ENCODE measurements at regions not wholly inside any gene's neighbourhood (a gene's known extent, or its start where the extent isn't known, plus 50 kb on each side); places are given as distances from the start of the nearest gene placed in this dataset.
"Not testable (repeated sequence)": the region's sequence is repeated elsewhere in the genome, so short reads cannot be mapped to it uniquely, and the experiment has no call there.

DNA sequence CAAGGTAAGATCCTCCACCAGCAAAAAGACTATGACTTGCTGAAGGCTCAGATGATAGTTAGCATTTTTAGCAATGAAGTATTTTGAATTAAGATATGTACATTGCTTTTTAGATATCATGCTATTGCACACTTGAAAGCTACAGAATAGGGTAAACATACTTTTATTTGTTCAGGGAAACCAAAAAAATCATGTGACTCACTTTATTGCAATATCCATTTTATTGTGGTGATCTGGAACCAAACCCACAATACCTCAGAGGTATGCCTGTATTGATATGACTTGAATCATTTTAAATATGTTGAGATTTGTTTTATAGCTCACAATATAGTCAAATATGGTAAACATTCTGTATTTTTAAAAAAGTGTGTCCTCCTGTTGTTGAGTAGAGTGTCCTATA is 96.1 kb downstream of the DIO3 start:
- H3K27ac Mint-ChIP-seq: no peak overlapping the region
- H3K4me3 Mint-ChIP-seq: no peak overlapping the region
- peaks cover 80% of the 10 kb centered on the region for H3K27me3 Mint-ChIP-seq
- H3K4me1 Mint-ChIP-seq: no peaks in the 10 kb centered on the region
- DNase-seq: no peak
- CTCF ChIA-PET: no interaction called here
- ATAC-seq: no peak
- H3K9me3 Mint-ChIP-seq (ENCODE audit: low read depth): no peaks in the 10 kb centered on the region
- no peaks in the 10 kb centered on the region for H3K36me3 Mint-ChIP-seq

DNA sequence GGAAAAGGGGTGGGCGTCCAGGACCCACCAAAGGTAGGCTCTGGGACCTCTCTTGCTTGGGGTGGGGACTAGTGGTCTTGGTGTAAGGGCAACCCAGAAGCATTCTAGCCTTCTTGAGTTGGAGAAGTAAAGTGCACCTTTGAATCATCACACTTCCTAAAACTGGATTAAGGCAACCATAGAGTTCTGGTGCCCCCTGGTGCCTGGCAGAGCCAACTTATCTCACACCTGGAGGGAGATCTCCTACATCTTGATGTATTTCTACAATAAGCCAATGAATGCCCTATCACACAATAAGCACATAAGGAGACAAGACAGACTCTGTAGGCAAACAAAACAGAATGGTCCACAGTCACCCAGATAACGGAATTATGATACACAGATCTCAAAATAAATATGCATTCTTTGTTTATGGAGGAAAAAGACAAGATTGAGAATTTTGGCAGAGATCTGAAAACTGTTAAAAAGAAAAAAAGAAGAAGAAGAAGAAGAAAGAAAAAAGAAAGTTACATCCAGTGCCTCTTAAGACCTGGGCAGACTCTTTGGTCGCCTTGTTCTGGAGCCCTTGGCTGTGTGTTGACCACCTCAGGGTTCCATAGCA is 95.9 kb upstream of the PPP2R5C start:
- ATAC-seq: peak; percentile 39
- Mint-ChIP-seq H3K9me3 (ENCODE audit: low read depth) (peaks cover 10% of the 10 kb centered on the region), H3K4me3 (no peak overlapping the region), H3K27ac (no peak overlapping the region), H3K4me1 (no peaks in the 10 kb centered on the region), H3K27me3 (peaks cover 56% of the 10 kb centered on the region), H3K36me3 (peaks cover 7% of the 10 kb centered on the region)
- CTCF ChIA-PET: no interaction called here
- peak; percentile 63 for DNase-seq

DNA sequence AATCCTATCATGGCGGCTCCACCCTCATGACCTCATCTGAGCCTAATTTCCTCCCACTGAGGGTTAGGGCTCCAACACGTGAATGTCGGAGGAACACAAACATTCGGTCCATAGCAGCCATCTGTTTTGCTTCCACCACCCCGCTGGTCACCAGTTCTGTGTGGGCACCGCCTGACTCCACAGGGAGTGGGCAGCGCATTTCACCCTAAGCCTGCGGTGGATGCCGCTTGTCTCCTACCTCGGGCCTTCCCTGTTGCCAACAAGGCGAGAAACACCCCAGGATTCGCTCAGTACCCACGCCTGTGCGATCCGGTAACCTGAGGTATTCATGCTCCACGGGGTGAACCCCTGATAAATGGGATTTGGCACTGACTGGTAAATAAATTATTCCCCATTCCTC is 95.2 kb upstream of the PPP2R5C start:
- H3K4me3 Mint-ChIP-seq: no peak overlapping the region
- H3K27ac Mint-ChIP-seq: no peak overlapping the region
- no peaks in the 10 kb centered on the region for H3K4me1 Mint-ChIP-seq
- DNase-seq (no peak), ATAC-seq (no peak)
- H3K9me3 Mint-ChIP-seq (ENCODE audit: low read depth): peaks cover 13% of the 10 kb centered on the region
- peaks cover 54% of the 10 kb centered on the region for H3K27me3 Mint-ChIP-seq
- peaks cover 7% of the 10 kb centered on the region for H3K36me3 Mint-ChIP-seq
- CTCF ChIA-PET: no interaction called here

DNA sequence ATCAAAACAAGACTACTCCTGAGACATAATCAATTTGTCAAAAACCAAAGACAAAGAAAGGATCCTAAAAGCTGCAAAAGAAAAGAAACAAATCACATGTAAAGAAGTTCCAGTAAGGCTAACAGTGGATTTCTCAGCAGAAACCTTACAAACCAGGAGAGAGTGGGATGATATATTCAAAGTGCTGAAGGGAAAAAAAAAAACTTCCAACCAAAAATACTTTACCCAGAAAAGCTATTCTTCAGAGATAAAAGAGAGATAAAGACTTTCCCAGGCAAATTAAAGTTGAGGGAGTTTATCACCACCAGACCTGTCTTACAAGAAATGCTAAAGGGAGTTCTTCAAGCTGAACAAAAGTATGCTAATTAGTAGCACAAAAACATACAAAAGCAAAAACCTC is 91.9 kb upstream of the PPP2R5C start:
- DNase-seq (no peak), ATAC-seq (no peak)
- H3K9me3 Mint-ChIP-seq (ENCODE audit: low read depth): peaks cover 13% of the 10 kb centered on the region
- H3K4me3 Mint-ChIP-seq: no peak overlapping the region
- no peak overlapping the region for H3K27ac Mint-ChIP-seq
- H3K27me3 Mint-ChIP-seq: peaks cover 50% of the 10 kb centered on the region
- CTCF ChIA-PET: interaction anchor here (1.4 kb wide), 1 partner anchor 8 kb away, joined by 3 read pairs; no protein-coding TSS in a partner anchor
- H3K36me3 Mint-ChIP-seq: peaks cover 7% of the 10 kb centered on the region
- no peaks in the 10 kb centered on the region for H3K4me1 Mint-ChIP-seq

DNA sequence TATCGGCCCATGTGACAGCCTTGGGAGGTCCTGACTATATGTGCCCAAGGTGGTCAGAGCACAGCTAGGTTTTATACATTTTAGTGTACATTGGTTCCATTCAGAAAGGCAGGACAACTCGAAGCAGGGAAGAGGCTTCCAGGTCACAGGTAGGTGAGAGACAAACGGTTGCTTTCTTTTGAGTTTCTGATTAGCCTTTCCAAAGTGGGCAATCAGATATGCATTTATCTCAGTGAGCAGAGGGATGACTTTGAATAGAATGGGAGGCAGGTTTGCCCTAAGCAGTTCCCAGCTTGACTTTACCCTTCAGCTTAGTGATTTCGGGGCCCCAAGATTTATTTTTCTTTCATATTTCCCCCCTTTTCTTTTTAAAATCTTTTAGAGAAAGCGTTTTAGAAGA is 87.6 kb upstream of the PPP2R5C start:
- ATAC-seq (no peak), DNase-seq (no peak)
- peaks cover 13% of the 10 kb centered on the region for H3K9me3 Mint-ChIP-seq (ENCODE audit: low read depth)
- H3K4me3 Mint-ChIP-seq: no peak overlapping the region
- H3K27ac Mint-ChIP-seq: no peak overlapping the region
- CTCF ChIA-PET: no interaction called here
- H3K36me3 Mint-ChIP-seq: peaks cover 7% of the 10 kb centered on the region
- H3K27me3 Mint-ChIP-seq: peaks cover 41% of the 10 kb centered on the region
- no peaks in the 10 kb centered on the region for H3K4me1 Mint-ChIP-seq

DNA sequence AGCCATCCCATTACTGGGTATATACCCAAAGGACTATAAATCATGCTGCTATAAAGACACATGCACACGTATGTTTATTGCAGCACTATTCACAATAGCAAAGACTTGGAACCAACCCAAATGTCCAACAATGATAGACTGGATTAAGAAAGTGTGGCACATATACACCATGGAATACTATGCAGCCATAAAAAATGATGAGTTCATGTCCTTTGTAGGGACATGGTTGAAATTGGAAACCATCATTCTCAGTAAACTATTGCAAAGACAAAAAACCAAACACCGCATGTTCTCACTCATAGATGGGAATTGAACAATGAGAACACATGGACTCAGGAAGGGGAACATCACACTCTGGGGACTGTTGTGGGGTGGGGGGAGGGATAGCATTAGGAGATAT is 85.7 kb upstream of the PPP2R5C start:
- H3K36me3 Mint-ChIP-seq; H3K4me1 Mint-ChIP-seq; H3K4me3 Mint-ChIP-seq; H3K27ac Mint-ChIP-seq; DNase-seq; ATAC-seq; H3K9me3 Mint-ChIP-seq (ENCODE audit: low read depth); CTCF ChIA-PET: not testable (repeated sequence)
- H3K27me3 Mint-ChIP-seq: peaks cover 29% of the 10 kb centered on the region

DNA sequence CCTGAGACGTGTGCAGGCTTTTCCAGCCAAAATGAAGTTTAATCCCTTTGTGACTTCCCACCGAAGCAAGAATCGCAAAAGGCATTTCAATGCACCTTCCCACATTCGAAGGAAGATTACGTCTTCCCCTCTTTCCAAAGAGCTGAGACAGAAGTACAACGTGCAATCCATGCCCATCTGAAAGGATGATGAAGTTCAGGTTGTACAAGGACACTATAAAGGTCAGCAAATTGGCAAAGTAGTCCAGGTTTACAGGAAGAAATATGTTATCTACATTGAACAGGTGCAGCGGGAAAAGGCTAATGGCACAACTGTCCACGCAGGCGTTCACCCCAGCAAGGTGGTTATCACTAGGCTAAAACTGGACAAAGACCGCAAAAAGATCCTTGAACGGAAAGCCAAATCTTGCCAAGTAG is 83.6 kb upstream of the PPP2R5C start:
- H3K27me3 Mint-ChIP-seq: peaks cover 17% of the 10 kb centered on the region
- not testable (repeated sequence) for H3K36me3 Mint-ChIP-seq; H3K4me3 Mint-ChIP-seq; H3K27ac Mint-ChIP-seq; H3K9me3 Mint-ChIP-seq (ENCODE audit: low read depth); H3K4me1 Mint-ChIP-seq; ATAC-seq; DNase-seq
- CTCF ChIA-PET: interaction anchor here (0.9 kb wide), 1 partner anchor 9 kb away, joined by 3 read pairs; no protein-coding TSS in a partner anchor

DNA sequence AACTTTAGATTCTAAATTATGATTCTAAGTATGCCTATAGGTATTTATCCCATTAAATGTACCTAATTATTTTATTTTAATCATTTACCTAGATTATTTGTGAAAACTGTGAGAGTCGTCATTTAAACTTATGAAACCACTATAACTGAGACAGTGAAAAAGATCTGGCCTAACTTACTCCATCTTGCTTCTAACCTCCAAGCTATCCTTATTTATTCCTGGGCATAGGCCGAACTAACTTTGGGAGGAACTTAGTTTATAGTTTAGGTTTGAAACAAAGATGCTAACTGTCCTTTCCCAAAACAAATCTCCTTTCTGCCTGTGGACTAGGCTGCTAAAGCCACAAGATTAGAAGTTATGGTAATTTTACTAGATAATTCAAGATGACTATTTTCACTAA is 79.7 kb upstream of the PPP2R5C start:
- DNase-seq: no peak
- CTCF ChIA-PET: no interaction called here
- H3K9me3 Mint-ChIP-seq (ENCODE audit: low read depth): no peaks in the 10 kb centered on the region
- H3K4me3 Mint-ChIP-seq: no peak overlapping the region
- H3K36me3 Mint-ChIP-seq: no peaks in the 10 kb centered on the region
- H3K27me3 Mint-ChIP-seq: peaks cover 24% of the 10 kb centered on the region
- H3K27ac Mint-ChIP-seq: no peak overlapping the region
- no peaks in the 10 kb centered on the region for H3K4me1 Mint-ChIP-seq
- ATAC-seq: no peak

DNA sequence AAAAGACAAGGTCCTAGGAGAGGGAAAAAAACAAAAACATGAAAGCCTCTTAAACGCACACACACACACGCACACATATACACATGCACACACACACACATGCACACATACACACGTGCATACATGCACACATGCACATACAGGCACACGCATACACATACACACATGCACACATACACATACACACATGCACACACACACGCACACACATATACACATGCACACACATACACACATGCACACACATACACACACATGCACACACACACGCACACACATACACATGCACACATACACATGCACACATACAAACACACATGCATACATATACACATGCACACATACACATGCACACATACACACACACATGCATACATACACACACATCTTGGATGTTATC is 78.1 kb upstream of the PPP2R5C start:
- H3K4me1 Mint-ChIP-seq: no peaks in the 10 kb centered on the region
- no peaks in the 10 kb centered on the region for H3K9me3 Mint-ChIP-seq (ENCODE audit: low read depth)
- no peaks in the 10 kb centered on the region for H3K36me3 Mint-ChIP-seq
- H3K4me3 Mint-ChIP-seq: no peak overlapping the region
- H3K27me3 Mint-ChIP-seq: peaks cover 28% of the 10 kb centered on the region
- CTCF ChIA-PET: interaction anchor here (0.7 kb wide), 1 partner anchor 28 kb away, joined by 3 read pairs; no protein-coding TSS in a partner anchor
- ATAC-seq: no peak
- H3K27ac Mint-ChIP-seq: no peak overlapping the region
- DNase-seq: no peak

DNA sequence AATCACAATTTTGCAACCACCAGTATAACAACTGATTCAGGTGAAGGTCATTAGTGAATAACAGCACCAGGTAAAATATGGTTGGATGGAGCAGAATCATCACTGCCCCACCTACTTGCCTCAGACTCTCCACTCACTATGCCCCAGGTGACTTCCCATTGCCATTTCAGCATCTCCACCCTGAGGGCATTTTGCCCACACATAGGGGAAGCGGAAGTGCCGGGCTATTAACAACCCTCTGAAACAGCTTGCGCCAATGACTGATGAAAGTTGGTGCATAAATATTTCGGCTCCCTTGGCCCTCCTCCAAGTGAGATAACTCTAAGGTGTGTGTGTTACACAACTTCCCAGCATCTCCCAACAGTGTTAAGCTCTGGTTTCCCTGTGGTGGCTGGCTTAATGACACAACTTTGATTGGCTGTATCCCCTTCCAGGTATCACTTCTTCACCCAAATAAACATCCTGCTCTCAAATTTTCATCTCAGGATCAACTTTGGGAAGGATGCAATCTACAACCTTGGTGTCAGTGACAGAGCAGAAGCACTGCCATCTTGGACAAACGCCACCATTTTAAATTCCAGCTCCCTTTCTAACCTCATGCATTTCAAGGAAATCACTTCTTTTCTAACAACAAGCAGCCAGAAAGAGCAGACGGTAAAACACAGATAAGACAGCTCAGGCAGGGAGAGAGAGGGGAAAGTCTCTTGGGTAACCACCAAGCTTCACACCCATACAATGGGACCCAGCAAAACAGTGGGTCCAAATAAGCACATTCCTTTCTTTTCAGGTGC is 73.6 kb upstream of the PPP2R5C start:
- Mint-ChIP-seq H3K4me1 (no peaks in the 10 kb centered on the region), H3K9me3 (ENCODE audit: low read depth) (no peaks in the 10 kb centered on the region), H3K27ac (no peak overlapping the region), H3K36me3 (no peaks in the 10 kb centered on the region), H3K27me3 (peaks cover 24% of the 10 kb centered on the region), H3K4me3 (no peak overlapping the region)
- ATAC-seq (no peak), DNase-seq (no peak)
- CTCF ChIA-PET: no interaction called here

DNA sequence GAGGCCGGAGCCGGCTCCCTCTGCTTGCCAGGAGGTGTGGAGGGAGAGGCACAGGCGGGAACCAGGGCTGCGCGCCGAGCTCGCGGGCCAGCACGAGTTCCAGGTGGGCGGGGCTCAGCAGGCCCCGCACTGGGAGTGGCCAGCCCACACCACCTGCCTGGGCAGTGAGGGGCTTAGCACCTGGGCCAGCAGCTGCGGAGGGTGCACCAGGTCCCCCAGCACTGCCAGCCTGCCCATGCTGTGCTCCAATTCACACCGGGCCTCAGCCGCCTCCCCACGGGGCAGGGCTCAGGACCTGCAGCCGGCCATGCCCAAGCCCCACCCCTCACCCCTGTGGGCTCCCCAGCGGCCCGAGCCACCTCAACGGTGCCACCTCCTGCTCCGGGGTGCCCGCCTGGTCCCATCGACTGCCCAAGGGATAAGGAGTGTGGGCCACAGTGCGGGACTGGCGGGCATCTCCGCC is 72.4 kb upstream of the PPP2R5C start:
- no peaks in the 10 kb centered on the region for H3K9me3 Mint-ChIP-seq (ENCODE audit: low read depth)
- H3K4me3 Mint-ChIP-seq: no peak overlapping the region
- no peaks in the 10 kb centered on the region for H3K36me3 Mint-ChIP-seq
- ATAC-seq: no peak
- H3K27ac Mint-ChIP-seq: no peak overlapping the region
- CTCF ChIA-PET: no interaction called here
- DNase-seq: no peak
- no peaks in the 10 kb centered on the region for H3K4me1 Mint-ChIP-seq
- H3K27me3 Mint-ChIP-seq: peaks cover 21% of the 10 kb centered on the region

DNA sequence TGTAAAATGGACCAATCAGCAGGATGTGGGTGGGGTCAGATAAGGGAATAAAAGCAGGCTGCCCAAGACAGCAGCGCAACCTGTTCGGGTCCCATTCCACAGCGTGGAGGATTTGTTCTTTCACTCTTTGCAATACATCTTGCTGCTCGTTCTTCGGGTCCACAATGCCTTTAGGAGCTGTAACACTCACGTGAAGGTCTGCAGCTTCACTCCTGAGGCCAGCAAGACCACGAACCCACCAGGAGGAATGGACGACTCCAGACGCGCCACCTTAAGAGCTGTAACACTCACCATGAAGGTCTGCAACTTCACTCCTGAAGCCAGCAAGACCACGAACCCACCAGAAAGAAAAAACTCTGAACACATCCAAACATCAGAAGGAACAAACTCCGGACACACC is 71.5 kb upstream of the PPP2R5C start:
- H3K4me1 Mint-ChIP-seq; H3K4me3 Mint-ChIP-seq; H3K9me3 Mint-ChIP-seq (ENCODE audit: low read depth); H3K27ac Mint-ChIP-seq; CTCF ChIA-PET; ATAC-seq; DNase-seq; H3K36me3 Mint-ChIP-seq: not testable (repeated sequence)
- peaks cover 19% of the 10 kb centered on the region for H3K27me3 Mint-ChIP-seq

DNA sequence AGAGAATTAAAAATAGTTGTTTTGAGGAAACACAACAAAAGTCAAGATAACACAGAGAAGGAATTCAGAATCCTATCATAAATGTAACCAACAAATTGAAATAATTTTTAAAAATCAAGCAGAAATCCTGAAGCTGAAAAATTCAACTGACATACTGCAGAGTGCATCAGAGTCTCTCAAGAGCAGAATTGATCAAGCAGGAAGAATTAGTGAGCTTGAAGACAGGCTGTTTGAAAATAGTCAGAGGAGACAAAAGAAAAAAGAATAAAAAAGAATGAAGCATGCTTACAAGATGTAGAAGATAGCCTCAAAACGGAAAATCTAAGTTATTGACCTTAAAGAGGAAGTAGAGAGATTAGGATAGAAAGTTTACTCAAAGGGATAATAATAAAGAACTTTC is 65.8 kb upstream of the PPP2R5C start:
- Mint-ChIP-seq H3K27ac (no peak overlapping the region), H3K4me3 (no peak overlapping the region), H3K36me3 (peaks cover 5% of the 10 kb centered on the region), H3K27me3 (peaks cover 42% of the 10 kb centered on the region), H3K9me3 (ENCODE audit: low read depth) (peaks cover 10% of the 10 kb centered on the region), H3K4me1 (peaks cover 2% of the 10 kb centered on the region)
- ATAC-seq (no peak), DNase-seq (no peak)
- CTCF ChIA-PET: no interaction called here

DNA sequence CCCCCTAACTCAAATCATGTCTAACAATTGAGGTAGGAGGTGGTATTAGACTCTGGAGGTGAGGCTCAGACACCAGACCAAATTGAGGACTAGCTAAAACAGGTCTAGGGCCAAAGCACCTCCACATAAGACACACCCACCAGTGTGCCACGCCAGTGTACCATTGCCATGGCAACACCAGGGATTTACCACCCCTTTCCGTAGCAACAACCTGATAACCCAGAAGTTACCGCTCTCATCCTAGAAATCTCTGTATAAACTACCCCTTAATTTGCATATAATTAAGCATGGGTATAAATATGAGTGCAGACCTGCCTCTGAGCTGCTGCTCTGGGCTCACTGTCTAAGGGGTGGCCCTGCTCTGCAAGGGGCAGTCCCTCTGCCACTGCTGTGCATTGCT is 57.4 kb upstream of the PPP2R5C start:
- Mint-ChIP-seq H3K4me1 (peaks cover 29% of the 10 kb centered on the region), H3K9me3 (ENCODE audit: low read depth) (no peaks in the 10 kb centered on the region), H3K27me3 (peaks cover 25% of the 10 kb centered on the region), H3K4me3 (no peak overlapping the region), H3K27ac (no peak overlapping the region), H3K36me3 (no peaks in the 10 kb centered on the region)
- CTCF ChIA-PET: no interaction called here
- DNase-seq (no peak), ATAC-seq (no peak)
